GM18909 (cell line): ENCODE measurements at regions not wholly inside any gene's neighbourhood (a gene's known extent, or its start where the extent isn't known, plus 50 kb on each side); places are given as distances from the start of the nearest gene placed in this dataset.
"Not testable (repeated sequence)": the region's sequence is repeated elsewhere in the genome, so short reads cannot be mapped to it uniquely, and the experiment has no call there.

Source experiments
- ATAC-seq: cut with Tn5 transposase; IDR thresholded peaks from one replicate; pipeline ENCODE4 v1.9.1; 2021; ENCODE audit warnings: mild to moderate bottlenecking; ENCODE audit not compliant: unreplicated experiment, poor library complexity

GRCh38 chr12:116380740-116381139 lies 103.2 kb upstream of the MED13L start:
- not testable (repeated sequence) for ATAC-seq

DNA sequence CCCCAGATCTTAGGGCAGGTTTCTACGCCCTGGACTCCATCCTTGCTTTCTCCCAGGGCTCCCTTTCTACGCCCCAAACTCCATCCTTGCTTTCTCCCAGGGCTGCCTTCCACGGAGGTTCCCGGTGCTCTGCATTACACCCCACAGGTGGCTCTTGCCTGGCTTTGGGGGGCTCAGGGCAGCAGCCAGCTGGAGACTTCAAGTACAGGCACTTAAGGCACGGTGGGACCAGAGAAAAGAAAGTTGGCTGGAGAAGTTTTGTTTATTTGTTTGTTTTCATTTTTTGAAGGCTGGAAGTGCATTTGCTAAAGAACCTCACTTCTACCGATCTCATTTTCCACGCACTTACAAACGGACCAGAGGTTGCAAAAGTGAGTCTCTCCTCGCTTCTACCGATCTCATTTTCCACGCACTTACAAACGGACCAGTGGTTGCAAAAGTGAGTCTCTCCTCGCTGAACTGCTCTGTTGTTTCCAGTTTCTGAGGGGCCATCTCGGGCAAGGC lies 103.8 kb upstream of the MED13L start:
- ATAC-seq: no peak

DNA sequence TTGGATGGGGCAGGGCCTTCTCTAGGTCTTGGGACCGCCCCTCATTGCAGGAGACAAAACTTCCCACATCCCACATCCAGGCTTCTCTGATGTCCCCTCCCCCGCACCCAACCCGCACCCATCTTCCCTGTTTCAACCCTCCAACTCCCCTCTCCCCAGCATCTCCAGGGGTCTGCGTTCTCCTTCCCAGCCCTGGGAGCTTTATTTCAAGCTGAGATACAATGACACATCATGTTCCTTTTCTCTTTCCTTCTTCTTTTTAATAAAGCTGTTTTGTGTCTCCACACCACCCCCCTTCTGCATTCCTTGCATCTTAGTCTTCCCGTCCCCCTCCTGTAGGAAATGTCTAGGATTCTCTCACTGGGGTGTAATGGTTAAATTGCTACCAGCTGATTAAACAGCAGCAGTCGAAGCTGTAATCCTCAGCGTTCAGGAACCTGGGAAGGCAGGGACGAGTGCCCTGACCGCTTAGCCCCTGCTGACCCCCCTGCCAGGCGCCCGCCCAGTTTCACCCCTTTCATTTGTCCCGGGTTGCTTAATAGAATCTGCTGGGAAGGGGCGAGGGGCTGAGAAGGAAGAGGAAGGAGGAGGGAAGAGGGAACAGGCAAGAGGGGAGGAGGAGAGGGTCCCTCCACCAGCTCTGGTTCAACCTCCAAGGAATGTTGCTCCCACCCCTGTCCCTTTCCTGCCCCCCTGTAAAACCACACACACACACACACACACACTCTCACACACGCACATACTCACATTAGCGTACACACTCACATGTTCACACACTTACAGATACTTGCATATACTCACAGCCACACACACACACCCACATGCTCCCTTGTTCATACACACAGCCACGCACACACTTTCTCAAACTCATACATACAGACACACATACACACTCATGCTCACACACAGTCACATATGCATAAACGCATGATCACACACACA lies 104.5 kb upstream of the MED13L start:
- ATAC-seq: no peak

DNA sequence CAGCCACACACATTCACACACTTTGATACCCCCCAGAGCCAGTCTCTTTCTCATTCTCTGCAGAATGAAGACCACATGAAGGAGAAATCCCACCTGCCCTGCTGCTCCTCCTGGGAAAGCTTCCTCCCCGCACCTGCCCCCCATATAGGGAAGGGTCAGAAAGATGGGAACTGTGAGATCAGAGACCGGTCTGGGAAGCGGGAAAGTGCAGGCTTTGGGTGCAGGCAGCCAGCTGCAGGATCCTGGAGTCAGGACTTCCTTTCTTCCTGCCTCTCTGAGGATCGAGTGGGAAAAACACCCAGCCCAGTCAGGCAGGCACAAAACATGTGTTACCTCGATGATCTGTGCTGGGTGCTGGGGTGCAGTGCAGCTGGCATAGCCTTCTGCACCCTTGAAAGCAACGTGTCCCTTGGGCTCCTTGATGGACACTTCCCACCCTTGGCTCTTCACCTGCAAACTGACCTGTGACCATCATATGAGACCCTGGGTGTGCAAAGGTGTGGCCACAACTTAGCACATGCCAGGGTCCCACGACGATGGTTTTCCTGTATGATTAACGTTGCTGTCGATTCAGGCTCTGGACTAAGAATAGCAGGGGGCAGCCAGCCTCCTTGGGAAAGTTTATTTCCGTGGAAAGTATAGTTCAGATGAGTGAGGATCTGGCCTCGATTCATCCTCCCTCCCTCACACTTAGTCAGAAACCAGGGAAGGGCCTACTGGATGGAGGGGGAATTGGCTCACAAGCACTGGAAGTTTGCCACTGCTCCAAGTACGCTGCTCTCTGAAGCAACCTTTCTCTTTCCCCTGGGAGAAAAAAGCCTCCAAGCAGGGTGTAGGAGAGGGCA lies 105.4 kb upstream of the MED13L start:
- ATAC-seq: no peak

GRCh38 chr12:116384175-116384574 lies 106.7 kb upstream of the MED13L start:
- no peak for ATAC-seq

GRCh38 chr12:116384691-116385485 lies 107.4 kb upstream of the MED13L start:
- no peak for ATAC-seq

DNA sequence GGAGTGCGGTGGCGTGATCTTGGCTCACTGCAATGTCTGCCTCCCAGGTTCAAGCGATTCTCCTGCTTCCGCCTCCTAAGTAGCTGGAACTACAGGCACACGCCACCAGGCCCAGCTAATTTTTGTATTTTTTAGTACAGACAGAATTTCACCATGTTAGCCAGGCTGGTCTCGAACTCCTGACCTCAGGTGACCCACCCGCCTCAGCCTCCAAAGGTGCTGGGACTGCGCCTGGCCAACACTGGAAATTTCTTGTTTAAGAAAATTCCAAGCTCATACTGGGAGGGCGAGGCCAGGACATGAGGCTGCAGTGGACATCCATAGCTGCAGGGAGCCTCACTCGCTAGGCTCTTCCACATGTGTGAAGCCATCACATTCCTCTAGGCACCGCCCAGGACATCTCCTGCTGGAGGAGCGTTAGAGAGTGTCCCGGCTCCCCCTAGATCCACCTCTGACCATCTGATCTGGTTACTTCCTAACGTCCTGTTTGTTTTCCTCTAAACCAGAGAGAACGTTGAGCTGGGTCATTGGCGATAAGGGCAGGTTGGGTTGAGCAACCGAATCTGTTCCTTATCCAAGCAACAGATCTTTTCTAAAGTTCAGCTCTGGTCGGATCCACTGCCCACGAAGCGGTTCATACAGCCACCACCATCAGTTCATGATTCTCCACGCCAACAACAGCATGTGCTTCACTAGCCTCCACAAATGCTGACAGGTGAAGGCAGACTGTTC lies 108.2 kb upstream of the MED13L start:
- ATAC-seq: no peak

GRCh38 chr12:116389326-116389725 lies 111.8 kb upstream of the MED13L start:
- no peak for ATAC-seq

GRCh38 chr12:116389990-116390389 lies 112.5 kb upstream of the MED13L start:
- ATAC-seq: no peak

- no peak for ATAC-seq
Observed at GRCh38 chr12:116390401-116391335, 113.2 kb upstream of the MED13L start.

- ATAC-seq: no peak
Observed at GRCh38 chr12:116391501-116391900, 114.0 kb upstream of the MED13L start.

GRCh38 chr12:116392061-116392460 lies 114.6 kb upstream of the MED13L start:
- no peak for ATAC-seq

- ATAC-seq: no peak
Observed at GRCh38 chr12:116393255-116393654, 115.8 kb upstream of the MED13L start.

- no peak for ATAC-seq
Observed at GRCh38 chr12:116393859-116394650, 116.6 kb upstream of the MED13L start.

DNA sequence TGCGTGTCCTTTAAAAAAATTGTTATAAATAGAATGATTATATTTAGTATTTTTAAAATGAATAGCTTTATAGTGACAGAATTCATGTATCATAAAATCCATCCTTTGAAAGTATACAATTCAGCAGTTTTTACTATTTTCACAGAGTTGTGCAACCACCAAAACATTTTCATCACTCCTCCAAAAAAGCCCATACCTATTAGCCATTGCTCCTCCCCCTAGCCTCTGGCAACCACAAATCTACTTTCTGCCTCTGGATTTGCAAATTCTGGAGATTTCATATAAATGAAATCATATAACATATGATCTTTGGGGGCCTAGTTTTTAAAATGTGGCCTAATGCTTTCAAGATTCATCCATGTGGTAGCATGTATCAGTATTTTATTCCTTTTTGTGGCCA lies 117.9 kb upstream of the MED13L start:
- ATAC-seq: no peak

DNA sequence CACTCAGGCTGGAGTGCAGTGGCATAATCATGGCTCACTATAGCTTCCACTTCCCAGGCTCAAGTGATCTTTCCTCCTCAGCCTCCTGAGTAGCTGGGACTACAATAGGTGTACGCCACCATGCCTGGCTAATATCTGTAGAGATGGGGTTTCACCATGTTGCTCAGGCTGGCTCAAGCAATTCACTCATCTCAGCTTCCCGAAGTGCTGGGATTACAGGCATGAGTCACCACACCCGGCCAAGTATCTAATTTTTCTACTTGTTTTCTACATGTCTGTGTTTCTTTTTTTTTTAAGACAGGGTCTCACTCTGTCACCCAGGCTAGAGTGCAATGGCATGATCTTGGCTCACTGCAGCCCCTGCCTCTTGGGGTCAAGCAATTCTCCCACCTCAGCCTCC lies 119.7 kb upstream of the MED13L start:
- no peak for ATAC-seq

DNA sequence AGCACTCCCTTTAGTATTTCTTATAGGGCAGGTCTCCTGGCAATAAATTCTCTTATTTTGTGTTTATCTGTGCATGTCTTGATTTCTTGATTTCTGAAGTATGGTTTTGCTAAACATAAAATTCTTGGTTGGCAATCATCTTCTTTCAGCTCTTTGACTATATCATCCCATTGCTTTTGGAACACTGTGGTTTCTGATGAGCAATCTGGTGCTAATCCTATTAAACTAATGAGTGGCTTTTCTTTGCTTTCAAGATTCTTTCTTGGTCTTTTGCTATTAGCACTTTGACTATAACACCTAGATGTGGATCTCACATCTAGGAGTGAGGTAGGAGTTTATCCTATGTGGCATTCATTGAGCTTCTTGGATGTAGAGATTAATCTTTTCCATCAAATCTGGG lies 120.7 kb upstream of the MED13L start:
- no peak for ATAC-seq

- no peak for ATAC-seq
Observed at GRCh38 chr12:116399055-116399454, 121.6 kb upstream of the MED13L start.
